ENCODE measurements at regions not wholly inside any gene's neighbourhood (a gene's known extent, or its start where the extent isn't known, plus 50 kb on each side); places are given as distances from the start of the nearest gene placed in this dataset.
"Not testable (repeated sequence)": the region's sequence is repeated elsewhere in the genome, so short reads cannot be mapped to it uniquely, and the experiment has no call there.

- H3K4me3 ChIP-seq; H3K27ac ChIP-seq; intact Hi-C loops (cut with DNase I; ENCODE audit: low total_unique reads); H3K4me1 ChIP-seq; DNase-seq (ENCODE audit: low spot score in 2 of 2); H3K9me3 ChIP-seq; H3K27me3 ChIP-seq; H3K36me3 ChIP-seq: not testable (repeated sequence)
Observed at GRCh38 chr11:67801397-67801796, 127.0 kb upstream of the ALDH3B2 start.

DNA sequence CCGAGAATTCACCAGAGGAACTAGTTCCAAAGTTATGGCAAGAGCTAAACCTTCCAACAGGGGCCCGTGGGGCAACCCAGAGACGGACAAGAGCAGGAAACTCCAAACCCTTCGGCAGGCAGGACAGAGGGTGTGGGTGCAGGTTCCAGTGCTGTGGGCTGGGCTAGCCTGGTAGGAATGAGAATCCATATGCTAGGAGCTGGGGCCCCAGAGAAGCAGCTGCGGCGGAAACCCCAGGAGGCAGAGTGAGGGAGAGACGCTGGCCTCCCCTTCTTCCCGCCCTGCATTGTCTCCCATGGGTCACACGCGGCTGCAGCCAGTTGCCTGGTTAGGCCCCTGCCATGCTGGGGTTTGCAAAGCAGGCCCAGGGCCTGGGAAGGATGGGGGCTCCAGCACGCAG lies 126.2 kb upstream of the ALDH3B2 start:
- H3K4me1 ChIP-seq; H3K4me3 ChIP-seq; intact Hi-C loops (cut with DNase I; ENCODE audit: low total_unique reads); H3K27me3 ChIP-seq; H3K36me3 ChIP-seq; H3K27ac ChIP-seq; H3K9me3 ChIP-seq; DNase-seq (ENCODE audit: low spot score in 2 of 2): not testable (repeated sequence)

GRCh38 chr11:67799808-67800207 lies 125.4 kb upstream of the ALDH3B2 start:
- H3K36me3 ChIP-seq; H3K27ac ChIP-seq; H3K27me3 ChIP-seq; H3K4me1 ChIP-seq; intact Hi-C loops (cut with DNase I; ENCODE audit: low total_unique reads); H3K4me3 ChIP-seq; DNase-seq (ENCODE audit: low spot score in 2 of 2); H3K9me3 ChIP-seq: not testable (repeated sequence)
- peak in 2 of 3 donors; percentile 34 to 39 for TF ChIP-seq CTCF (IDR thresholded peaks at IDR 0.05)

GRCh38 chr11:67797726-67798521 lies 123.5 kb upstream of the ALDH3B2 start:
- H3K4me3 ChIP-seq; H3K27ac ChIP-seq; H3K9me3 ChIP-seq; H3K36me3 ChIP-seq; H3K27me3 ChIP-seq; intact Hi-C loops (cut with DNase I; ENCODE audit: low total_unique reads); H3K4me1 ChIP-seq; DNase-seq (ENCODE audit: low spot score in 2 of 2): not testable (repeated sequence)

GRCh38 chr11:67795746-67796145 lies 121.3 kb upstream of the ALDH3B2 start:
- Histone ChIP-seq H3K9me3 (no peaks in the 10 kb centered on the region), H3K36me3 (no peaks in the 10 kb centered on the region), H3K27ac (no peak overlapping the region), H3K27me3 (no peaks in the 10 kb centered on the region), H3K4me3 (no peak overlapping the region), H3K4me1 (no peaks in the 10 kb centered on the region)
- TF ChIP-seq POLR2A (IDR thresholded peaks at IDR 0.05) (no peak), POLR2AphosphoS5 (IDR thresholded peaks at IDR 0.05) (no peak), CTCF (IDR thresholded peaks at IDR 0.05) (no peak)
- no peak for DNase-seq (ENCODE audit: low spot score in 2 of 2)
- intact Hi-C loops (cut with DNase I; ENCODE audit: low total_unique reads), result no loop called here

GRCh38 chr11:67793750-67794149 lies 119.3 kb upstream of the ALDH3B2 start:
- DNase-seq (ENCODE audit: low spot score in 2 of 2); H3K27me3 ChIP-seq; H3K27ac ChIP-seq; intact Hi-C loops (cut with DNase I; ENCODE audit: low total_unique reads); H3K36me3 ChIP-seq; H3K4me3 ChIP-seq; H3K9me3 ChIP-seq; H3K4me1 ChIP-seq: not testable (repeated sequence)

GRCh38 chr11:67792273-67792990 lies 118.0 kb upstream of the ALDH3B2 start:
- H3K4me1 ChIP-seq; H3K27me3 ChIP-seq; H3K4me3 ChIP-seq; H3K36me3 ChIP-seq; H3K27ac ChIP-seq; H3K9me3 ChIP-seq; intact Hi-C loops (cut with DNase I; ENCODE audit: low total_unique reads); DNase-seq (ENCODE audit: low spot score in 2 of 2): not testable (repeated sequence)
- peak in 2 of 3 donors; percentile 18 to 34 for TF ChIP-seq CTCF (IDR thresholded peaks at IDR 0.05)

GRCh38 chr11:67791598-67792170 lies 117.3 kb upstream of the ALDH3B2 start:
- H3K27ac ChIP-seq; intact Hi-C loops (cut with DNase I; ENCODE audit: low total_unique reads); H3K4me3 ChIP-seq; DNase-seq (ENCODE audit: low spot score in 2 of 2); H3K36me3 ChIP-seq; H3K27me3 ChIP-seq; H3K4me1 ChIP-seq; H3K9me3 ChIP-seq: not testable (repeated sequence)

- H3K4me3 ChIP-seq; H3K27me3 ChIP-seq; H3K27ac ChIP-seq; intact Hi-C loops (cut with DNase I; ENCODE audit: low total_unique reads); DNase-seq (ENCODE audit: low spot score in 2 of 2); H3K9me3 ChIP-seq; H3K36me3 ChIP-seq; H3K4me1 ChIP-seq: not testable (repeated sequence)
Observed at GRCh38 chr11:67788341-67788695, 113.9 kb upstream of the ALDH3B2 start.

DNA sequence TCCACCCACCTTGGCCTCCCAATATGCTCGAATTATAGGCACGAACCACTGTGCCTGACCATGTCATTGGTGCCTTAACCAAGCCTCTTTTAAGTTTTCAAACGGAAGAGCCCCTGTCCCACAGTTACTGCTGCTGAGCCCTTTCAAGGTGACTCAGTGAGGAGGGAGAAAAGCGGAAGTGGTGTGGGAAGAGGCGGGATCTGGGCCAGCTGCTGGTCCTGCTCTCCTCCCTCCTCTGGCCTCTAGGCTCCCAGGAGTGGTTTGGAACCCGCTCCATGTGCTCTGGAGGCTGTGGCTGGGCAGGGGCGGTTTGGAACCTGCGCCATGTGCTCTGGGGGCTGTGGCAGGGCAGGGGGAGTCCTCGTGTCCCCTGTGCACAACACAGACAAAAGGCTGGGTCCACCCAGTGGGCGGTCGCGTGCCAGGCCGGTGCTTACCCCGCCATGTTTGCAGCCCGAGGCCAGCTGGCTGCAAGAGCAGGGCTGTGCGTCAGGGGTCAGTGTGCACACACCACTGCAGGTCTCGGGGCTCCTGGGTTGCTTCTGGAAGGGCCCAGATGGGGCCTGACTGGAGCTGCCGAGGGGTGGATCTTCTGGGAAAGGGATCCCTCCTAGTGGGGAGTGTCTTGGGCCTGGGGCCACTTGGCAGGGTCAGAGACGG lies 113.4 kb upstream of the ALDH3B2 start:
- H3K9me3 ChIP-seq; intact Hi-C loops (cut with DNase I; ENCODE audit: low total_unique reads); DNase-seq (ENCODE audit: low spot score in 2 of 2); H3K4me3 ChIP-seq; H3K27ac ChIP-seq; H3K27me3 ChIP-seq; H3K4me1 ChIP-seq; H3K36me3 ChIP-seq: not testable (repeated sequence)
